Activated T-helper 1 cell treated with anti-CD3 and anti-CD28 coated beads, Interleukin-12 subunit alpha, Interleukin-12 subunit beta, Interleukin-2, Interleukin-4 antibody, amounts not matched to agents 30 ng/mL and 10 ng/mL and 1 ng/mL, durations not matched to agents 14 hours and 24 hours and 36 hours (primary cell): ENCODE measurements at regions not wholly inside any gene's neighbourhood (a gene's known extent, or its start where the extent isn't known, plus 50 kb on each side); places are given as distances from the start of the nearest gene placed in this dataset.

ENCODE experiments used
- DNase-seq: peaks from one replicate; pipeline ENCODE4 v3.0.0; 2021; ENCODE audit warnings: low spot score
- H3K27ac Mint-ChIP-seq: one replicate; pipeline ENCODE4 v1.8.0; 2021; ENCODE audit warnings: mild to moderate bottlenecking, mixed read lengths
- H3K27me3 Mint-ChIP-seq: one replicate; pipeline ENCODE4 v1.8.0; 2022; ENCODE audit warnings: mild to moderate bottlenecking, moderate library complexity, mixed read lengths; ENCODE audit not compliant: insufficient read depth
- H3K36me3 Mint-ChIP-seq: one replicate; pipeline ENCODE4 v1.8.0; 2021; ENCODE audit warnings: low read depth, mixed read lengths
- H3K4me1 Mint-ChIP-seq: one replicate; pipeline ENCODE4 v1.8.0; 2021; ENCODE audit warnings: low read depth, mixed read lengths
- H3K4me3 Mint-ChIP-seq: one replicate; pipeline ENCODE4 v1.8.0; 2021; ENCODE audit warnings: mild to moderate bottlenecking, moderate library complexity, mixed read lengths
- H3K9me3 Mint-ChIP-seq: one replicate; pipeline ENCODE4 v1.8.0; 2021; ENCODE audit warnings: mixed read lengths
- intact Hi-C: fragments of 100-400 bp; cut with micrococcal nuclease; formaldehyde crosslinking; loops from one replicate; pipeline ENCODE4 v1.15.1; 2024

DNA sequence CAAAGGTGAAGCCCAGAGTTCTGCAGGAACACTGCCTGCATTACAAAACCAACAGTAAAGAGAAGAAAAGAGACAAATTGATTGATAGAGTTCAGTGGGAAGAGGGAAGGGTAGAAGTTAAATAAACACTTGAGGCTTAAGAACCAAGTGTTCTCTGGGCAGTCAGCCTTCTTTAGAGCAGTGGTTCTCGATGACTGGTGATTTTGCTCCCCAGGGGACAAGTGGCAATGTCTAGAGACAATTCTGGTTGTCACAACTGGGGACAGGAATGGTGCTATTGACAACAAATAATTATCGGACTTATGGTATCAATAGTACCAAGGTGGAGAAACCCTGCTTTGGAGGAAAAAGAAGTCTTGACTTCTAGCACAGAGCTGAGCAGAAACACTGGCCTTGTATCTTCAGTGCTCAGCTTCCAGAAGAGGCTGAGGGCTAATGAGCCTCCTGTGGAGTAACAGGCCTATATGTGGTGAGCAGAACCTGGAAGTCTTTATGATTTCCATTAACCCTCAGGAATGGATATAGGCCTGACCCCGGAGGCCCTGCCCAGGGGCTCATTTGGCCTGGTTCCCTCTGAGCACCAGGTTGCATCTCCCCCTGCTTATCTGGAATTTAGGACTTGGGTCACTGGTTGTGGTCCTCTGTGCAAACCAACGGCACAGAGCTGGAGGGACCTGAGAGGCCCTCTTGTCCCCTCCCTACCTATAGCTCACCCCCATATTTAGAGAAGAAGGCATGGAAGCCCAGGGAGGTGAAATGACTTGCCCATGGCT, 204.6 kb upstream of the PWP1 start:
- H3K4me3 Mint-ChIP-seq = no peak overlapping the region

DNA sequence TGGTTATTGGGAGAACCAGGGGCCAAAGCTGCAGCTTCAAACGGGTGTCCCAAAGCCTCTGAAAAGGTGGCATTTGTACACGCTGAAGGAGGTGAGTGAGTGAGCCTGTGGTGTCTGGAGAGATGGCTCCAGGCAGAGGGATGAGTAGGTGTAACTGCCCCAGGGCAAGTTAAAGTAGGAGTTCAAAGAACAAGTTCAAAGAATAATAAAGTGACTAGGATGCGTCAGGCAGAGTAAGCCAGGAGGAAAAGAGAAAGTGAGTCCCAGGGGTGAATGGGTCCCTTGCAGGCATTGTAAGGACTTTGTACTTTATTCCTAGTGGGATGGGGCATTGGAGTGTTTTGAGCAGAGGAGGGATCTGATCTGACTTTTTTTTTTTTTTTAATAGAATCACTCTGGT, 201.4 kb upstream of the PWP1 start:
- Mint-ChIP-seq H3K27me3 (peaks cover 4% of the 10 kb centered on the region), H3K36me3 (no peaks in the 10 kb centered on the region), H3K4me1 (no peaks in the 10 kb centered on the region), H3K4me3 (no peak overlapping the region), H3K9me3 (no peaks in the 10 kb centered on the region), H3K27ac (no peak overlapping the region)
- intact Hi-C loops = no loop called here
- DNase-seq = no peak

More for the DNA sequence above, 204.6 kb upstream of the PWP1 start:
- H3K27me3 Mint-ChIP-seq = peaks cover 6% of the 10 kb centered on the region
- no peak for DNase-seq
- H3K27ac Mint-ChIP-seq = no peak overlapping the region
- intact Hi-C loops = no loop called here
- H3K9me3 Mint-ChIP-seq = no peaks in the 10 kb centered on the region
- H3K36me3 Mint-ChIP-seq = no peaks in the 10 kb centered on the region
- H3K4me1 Mint-ChIP-seq = no peaks in the 10 kb centered on the region

DNA sequence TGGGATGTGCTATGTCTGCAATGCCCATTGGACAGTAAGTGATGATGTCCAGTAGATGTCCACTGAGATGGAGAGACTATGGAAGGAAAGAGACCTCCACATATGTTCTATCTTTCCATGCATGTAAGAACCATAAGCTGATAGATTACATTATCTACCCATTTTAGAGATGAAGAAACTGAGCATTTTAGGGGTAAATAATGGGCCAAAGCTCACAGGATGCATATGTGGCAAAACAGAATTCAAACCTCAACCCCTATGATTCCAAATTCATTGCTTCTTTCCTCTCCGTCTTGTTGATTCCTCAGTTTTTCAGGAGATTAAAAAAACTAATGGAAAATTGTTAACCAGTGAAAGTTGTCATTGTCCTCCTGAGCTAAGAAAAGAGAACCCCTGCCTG, 200.7 kb upstream of the PWP1 start:
- H3K4me1 Mint-ChIP-seq = no peaks in the 10 kb centered on the region
- H3K36me3 Mint-ChIP-seq = no peaks in the 10 kb centered on the region
- no peaks in the 10 kb centered on the region for H3K9me3 Mint-ChIP-seq
- intact Hi-C loops = no loop called here
- no peak for DNase-seq
- H3K27me3 Mint-ChIP-seq = peaks cover 2% of the 10 kb centered on the region
- H3K27ac Mint-ChIP-seq = no peak overlapping the region
- H3K4me3 Mint-ChIP-seq = no peak overlapping the region

DNA sequence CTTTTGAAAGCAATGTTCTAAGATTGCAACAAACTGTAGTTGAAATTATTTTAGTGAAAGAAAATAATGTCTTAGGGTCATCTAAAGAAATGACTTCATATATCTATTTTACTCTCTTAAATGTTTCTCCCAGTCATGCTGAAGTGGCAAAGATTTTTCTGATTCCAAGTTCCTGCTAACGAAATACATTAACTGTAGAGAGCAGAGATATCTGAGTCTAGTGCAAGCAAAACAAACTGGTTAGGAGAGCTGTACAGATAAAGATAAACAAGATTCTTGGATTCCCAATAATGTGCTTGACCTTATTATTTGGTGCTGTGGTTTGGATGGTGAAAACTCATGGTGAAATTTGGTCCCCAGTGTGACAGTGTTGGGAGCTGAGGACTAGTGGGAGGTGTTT, 199.9 kb upstream of the PWP1 start:
- no peaks in the 10 kb centered on the region for H3K9me3 Mint-ChIP-seq
- H3K4me1 Mint-ChIP-seq = no peaks in the 10 kb centered on the region
- DNase-seq = no peak
- no peaks in the 10 kb centered on the region for H3K36me3 Mint-ChIP-seq
- intact Hi-C loops = no loop called here
- peaks cover 2% of the 10 kb centered on the region for H3K27me3 Mint-ChIP-seq
- no peak overlapping the region for H3K4me3 Mint-ChIP-seq
- no peak overlapping the region for H3K27ac Mint-ChIP-seq

DNA sequence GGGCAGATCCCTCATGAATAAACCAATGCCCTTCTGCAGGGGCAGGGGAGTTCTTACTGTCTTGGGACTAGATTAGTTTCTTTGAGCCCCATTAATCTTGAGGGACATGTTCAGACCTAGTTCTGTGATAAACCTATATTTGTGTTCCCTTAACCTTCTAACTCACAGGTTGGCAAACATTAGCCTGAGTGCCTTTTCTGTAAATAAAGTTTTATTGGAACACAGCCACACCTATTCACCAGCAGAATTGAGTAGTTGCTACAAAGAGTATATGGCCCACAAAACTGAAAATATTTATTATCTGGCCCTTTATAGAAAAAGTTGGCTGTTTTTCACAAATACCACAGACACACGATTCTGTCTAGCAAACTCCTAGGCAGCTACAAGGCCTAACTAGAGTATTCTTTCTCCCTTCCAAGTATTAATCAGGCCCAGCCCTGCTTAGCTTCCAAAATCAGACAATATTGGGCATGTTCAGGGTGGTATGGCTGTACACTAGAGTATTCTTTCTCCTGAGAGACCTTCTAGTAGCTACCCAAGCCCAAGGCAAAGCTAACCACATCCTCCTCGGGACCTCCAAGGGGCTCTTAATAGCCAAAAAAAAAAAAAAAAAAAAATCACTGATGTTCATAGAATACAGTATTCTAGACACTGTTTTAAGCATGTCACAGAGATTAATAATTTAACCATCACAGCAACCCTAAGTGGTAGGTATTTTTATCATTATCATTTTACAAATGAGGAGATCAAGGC, 199.3 kb upstream of the PWP1 start:
- no peaks in the 10 kb centered on the region for H3K36me3 Mint-ChIP-seq
- intact Hi-C loops = no loop called here
- no peaks in the 10 kb centered on the region for H3K4me1 Mint-ChIP-seq
- H3K4me3 Mint-ChIP-seq = no peak overlapping the region
- H3K9me3 Mint-ChIP-seq = no peaks in the 10 kb centered on the region
- H3K27me3 Mint-ChIP-seq = peaks cover 2% of the 10 kb centered on the region
- H3K27ac Mint-ChIP-seq = no peak overlapping the region
- DNase-seq = no peak

DNA sequence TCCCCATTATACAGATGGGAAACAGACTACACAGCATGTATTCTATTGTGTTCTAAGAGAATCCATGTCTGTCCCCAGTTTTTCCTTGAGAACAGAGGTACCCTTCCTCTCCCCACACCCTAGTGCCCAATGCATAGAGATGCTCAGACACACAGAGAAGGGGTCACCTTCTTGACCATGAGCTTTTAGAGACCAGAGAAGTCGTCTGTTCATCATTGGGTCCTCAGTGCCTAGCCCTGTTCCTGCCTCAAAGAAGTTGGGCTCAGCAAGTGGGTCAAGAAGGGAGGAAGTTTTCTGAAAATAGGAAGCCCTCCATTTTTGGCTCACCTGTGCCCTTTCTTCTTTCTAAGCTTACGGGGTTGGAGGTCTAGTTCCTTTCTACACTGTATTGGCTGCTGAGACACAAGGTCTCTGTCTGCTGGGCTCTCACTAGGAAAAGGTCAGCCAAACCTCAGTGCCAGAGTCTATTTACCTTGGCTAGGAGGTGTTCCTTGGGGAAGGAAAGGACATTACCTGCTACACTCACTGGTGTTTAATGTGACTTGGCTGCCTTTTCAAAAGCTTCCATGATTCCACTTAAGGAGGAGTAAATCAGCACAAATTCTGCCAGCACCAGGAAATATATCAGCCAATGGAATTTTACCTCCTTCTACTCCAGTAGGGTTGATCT, 198.5 kb upstream of the PWP1 start:
- intact Hi-C loops = no loop called here
- no peaks in the 10 kb centered on the region for H3K27me3 Mint-ChIP-seq
- H3K4me3 Mint-ChIP-seq = no peak overlapping the region
- H3K27ac Mint-ChIP-seq = no peak overlapping the region
- no peaks in the 10 kb centered on the region for H3K36me3 Mint-ChIP-seq
- H3K9me3 Mint-ChIP-seq = no peaks in the 10 kb centered on the region
- DNase-seq = no peak
- peaks cover 6% of the 10 kb centered on the region for H3K4me1 Mint-ChIP-seq

DNA sequence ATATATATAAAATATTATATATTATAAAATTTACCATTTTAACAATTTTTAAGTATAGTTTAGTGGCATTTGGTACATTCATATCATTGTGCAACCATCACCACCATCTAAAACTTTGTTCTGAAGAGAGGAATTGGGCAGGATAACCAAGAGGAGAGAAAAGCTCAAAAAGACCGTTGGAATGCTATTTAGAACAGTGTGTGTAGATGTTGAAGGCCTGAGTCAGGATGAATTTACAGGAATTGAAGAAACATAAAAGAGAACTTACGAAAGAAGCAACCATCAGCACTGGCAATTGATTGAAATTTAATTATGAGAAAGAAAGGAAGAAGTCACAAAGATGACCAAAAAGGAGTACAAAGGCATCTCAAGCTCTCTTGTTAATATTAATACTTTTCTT, 196.9 kb upstream of the PWP1 start:
- DNase-seq = no peak
- no peak overlapping the region for H3K4me3 Mint-ChIP-seq
- intact Hi-C loops = no loop called here
- peaks cover 17% of the 10 kb centered on the region for H3K4me1 Mint-ChIP-seq
- H3K9me3 Mint-ChIP-seq = no peaks in the 10 kb centered on the region
- no peak overlapping the region for H3K27ac Mint-ChIP-seq
- H3K27me3 Mint-ChIP-seq = no peaks in the 10 kb centered on the region
- H3K36me3 Mint-ChIP-seq = no peaks in the 10 kb centered on the region

DNA sequence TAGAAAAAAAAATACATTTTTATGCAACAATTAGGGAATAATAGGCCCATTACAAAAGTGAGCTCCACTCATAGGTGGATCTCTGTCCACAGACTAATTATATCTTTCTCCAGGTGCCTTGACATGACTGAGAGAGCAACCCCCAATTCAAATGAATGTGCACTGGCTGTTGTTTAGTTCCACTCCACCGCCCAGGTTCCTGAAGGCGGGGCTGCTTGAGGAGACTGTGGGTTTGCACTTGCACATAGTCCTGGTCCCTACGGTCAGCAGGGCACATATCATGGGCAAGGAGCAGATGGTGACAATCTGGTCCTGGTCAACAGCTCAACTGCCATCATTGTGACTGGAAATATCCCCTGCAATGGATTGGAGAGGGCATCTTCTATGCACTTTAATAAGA, 195.6 kb upstream of the PWP1 start:
- intact Hi-C loops = no loop called here
- peaks cover 20% of the 10 kb centered on the region for H3K4me1 Mint-ChIP-seq

DNA sequence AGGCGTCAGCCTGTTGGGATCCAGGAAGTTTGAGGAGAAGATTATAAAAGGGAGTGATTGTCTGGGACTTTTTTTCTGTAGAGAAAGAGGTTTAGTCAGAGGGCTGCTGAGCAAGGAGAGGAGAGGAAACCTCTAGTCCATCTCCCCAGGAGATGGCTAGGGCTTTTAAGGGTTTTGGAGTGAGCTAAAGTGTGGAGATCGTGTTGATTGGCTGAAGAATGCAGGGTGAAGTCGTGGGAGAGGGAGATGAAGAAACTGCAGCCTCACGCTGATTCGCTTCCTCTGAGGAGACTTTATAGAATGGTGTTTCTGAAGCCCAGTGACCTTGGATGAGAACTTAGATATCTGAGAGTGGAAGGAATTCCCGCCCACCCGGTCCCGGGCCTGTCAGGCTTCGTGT, 193.7 kb upstream of the PWP1 start:
- no peaks in the 10 kb centered on the region for H3K36me3 Mint-ChIP-seq
- no peak overlapping the region for H3K4me3 Mint-ChIP-seq
- H3K4me1 Mint-ChIP-seq = peaks cover 20% of the 10 kb centered on the region
- no peaks in the 10 kb centered on the region for H3K9me3 Mint-ChIP-seq
- intact Hi-C loops = no loop called here
- H3K27me3 Mint-ChIP-seq = no peaks in the 10 kb centered on the region
- no peak overlapping the region for H3K27ac Mint-ChIP-seq
- DNase-seq = no peak

More for the DNA sequence above, 195.6 kb upstream of the PWP1 start:
- DNase-seq = no peak
- H3K36me3 Mint-ChIP-seq = no peaks in the 10 kb centered on the region
- H3K27me3 Mint-ChIP-seq = no peaks in the 10 kb centered on the region
- H3K27ac Mint-ChIP-seq = no peak overlapping the region
- H3K9me3 Mint-ChIP-seq = no peaks in the 10 kb centered on the region
- no peak overlapping the region for H3K4me3 Mint-ChIP-seq

DNA sequence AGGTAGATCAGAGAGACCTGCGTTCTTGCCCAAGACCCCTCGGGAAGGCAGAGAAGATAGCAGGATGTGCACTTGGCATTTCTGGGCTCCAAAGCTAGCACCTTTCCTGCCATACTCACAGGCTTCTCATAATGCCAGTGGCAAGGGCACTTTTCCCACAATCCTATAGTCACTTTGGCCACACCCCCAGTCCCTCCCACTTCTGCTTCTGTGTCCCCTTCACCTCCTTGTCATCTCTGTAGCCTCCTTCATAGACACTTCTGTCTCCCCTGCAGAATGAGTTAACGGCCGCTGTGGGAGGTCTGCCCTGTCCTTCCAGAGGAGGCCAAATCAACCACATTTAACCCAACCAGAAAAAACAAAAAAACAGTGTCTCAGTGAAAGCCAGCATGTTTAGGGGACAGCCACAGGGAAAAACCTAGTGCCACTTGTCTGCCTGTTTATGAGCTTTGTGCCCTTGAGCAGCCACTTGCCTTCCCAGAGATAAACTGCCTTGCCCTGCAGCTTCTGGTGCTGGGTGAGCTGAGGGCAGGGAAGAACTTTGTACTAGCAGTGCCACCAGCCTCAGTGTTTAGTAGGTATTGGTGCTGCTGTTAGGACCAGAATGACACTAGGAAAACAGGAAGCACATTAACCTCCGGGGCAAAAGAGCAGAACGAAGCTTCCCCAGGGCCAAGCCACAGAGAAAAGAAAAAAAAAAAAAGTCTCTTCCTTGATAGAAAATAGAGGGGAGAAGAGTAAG, 193.0 kb upstream of the PWP1 start:
- intact Hi-C loops = no loop called here
- no peaks in the 10 kb centered on the region for H3K36me3 Mint-ChIP-seq

DNA sequence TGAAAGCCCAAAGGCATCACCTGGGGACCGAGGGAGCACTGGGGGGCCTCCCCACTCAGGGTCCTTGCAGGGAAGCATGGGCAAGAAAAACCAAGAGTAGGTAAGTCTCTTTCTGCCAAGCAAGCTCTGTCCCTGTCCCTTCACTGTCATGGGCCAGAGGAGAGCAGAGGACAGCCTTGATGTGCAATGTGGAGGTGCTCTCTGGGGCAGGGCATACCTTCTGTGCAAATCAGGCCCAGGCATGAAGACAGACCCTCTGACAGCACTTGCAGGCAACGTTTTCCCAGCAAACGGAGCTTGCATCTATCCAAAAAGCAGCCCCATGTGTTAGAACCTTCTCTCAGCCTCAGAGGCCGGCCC, 192.5 kb upstream of the PWP1 start:
- Mint-ChIP-seq H3K36me3 (no peaks in the 10 kb centered on the region), H3K4me1 (peaks cover 20% of the 10 kb centered on the region), H3K9me3 (peaks cover 4% of the 10 kb centered on the region), H3K27ac (no peak overlapping the region), H3K4me3 (no peak overlapping the region), H3K27me3 (no peaks in the 10 kb centered on the region)
- no peak for DNase-seq
- intact Hi-C loops = no loop called here

More for the DNA sequence above, 193.0 kb upstream of the PWP1 start:
- DNase-seq = no peak
- no peaks in the 10 kb centered on the region for H3K27me3 Mint-ChIP-seq
- no peak overlapping the region for H3K4me3 Mint-ChIP-seq
- H3K27ac Mint-ChIP-seq = peak overlapping the region; percentile 46
- H3K4me1 Mint-ChIP-seq = peaks cover 20% of the 10 kb centered on the region
- H3K9me3 Mint-ChIP-seq = peaks cover 4% of the 10 kb centered on the region

DNA sequence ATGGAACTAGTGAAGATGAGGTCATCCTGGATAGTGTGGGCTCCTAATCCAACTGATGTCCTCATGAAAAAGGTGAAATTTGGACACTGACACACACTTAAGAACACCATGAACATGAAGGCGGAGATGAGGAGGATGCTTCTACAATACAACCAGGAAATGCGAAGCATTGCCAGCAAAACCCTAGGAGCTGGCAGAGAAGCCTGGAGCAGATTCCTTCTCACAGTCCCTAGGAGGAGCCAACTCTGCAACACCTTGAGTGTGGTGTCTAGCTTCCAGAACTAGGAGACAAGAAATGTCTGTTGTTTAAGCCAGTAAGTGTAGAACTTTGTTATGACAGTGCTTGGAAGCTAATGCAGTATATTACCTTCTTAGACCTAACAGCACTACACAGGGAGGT, 191.9 kb upstream of the PWP1 start:
- H3K9me3 Mint-ChIP-seq = peaks cover 4% of the 10 kb centered on the region
- H3K36me3 Mint-ChIP-seq = no peaks in the 10 kb centered on the region
- no peak overlapping the region for H3K4me3 Mint-ChIP-seq
- no peak for DNase-seq
- peaks cover 20% of the 10 kb centered on the region for H3K4me1 Mint-ChIP-seq
- no peak overlapping the region for H3K27ac Mint-ChIP-seq
- intact Hi-C loops = no loop called here
- no peaks in the 10 kb centered on the region for H3K27me3 Mint-ChIP-seq

DNA sequence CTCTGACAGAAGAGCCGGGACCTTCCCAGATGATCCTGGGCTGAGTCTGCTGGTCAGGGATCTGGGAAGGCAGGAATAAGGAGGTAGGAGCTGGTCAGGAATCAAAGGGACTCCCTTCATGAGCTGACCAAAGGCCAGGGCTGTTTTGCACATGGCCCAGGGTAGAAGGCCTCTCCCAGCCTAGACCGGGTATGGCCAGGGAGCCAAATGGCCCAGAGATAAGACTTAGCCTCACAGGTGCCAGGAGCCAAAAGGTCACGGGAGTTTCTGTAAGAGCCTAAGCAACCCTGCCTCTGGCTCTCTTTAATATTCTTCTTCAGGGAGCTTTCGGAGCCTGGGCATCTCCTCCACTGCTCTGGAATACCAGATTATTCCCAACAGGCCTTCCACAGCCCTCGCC, 191.3 kb upstream of the PWP1 start:
- intact Hi-C loops = no loop called here
- peaks cover 20% of the 10 kb centered on the region for H3K4me1 Mint-ChIP-seq
- H3K9me3 Mint-ChIP-seq = peaks cover 4% of the 10 kb centered on the region
- no peaks in the 10 kb centered on the region for H3K36me3 Mint-ChIP-seq
- no peak overlapping the region for H3K27ac Mint-ChIP-seq
- H3K4me3 Mint-ChIP-seq = no peak overlapping the region
- H3K27me3 Mint-ChIP-seq = no peaks in the 10 kb centered on the region
- DNase-seq = no peak
